H1 (cell line): ENCODE measurements at regions not wholly inside any gene's neighbourhood (a gene's known extent, or its start where the extent isn't known, plus 50 kb on each side); places are given as distances from the start of the nearest gene placed in this dataset.

Experiments
- CTCF ChIA-PET: fragments of 300-600 bp; sonication (Branson Sonifier 250); formaldehyde crosslinking; loops from one replicate; lab custom pipeline; 2021; ENCODE audit not compliant: partially characterized antibody; lab: Charles Lee
- POLR2A ChIA-PET: fragments of 300-600 bp; sonication (Branson Sonifier 250); formaldehyde crosslinking; loops from one replicate; lab custom pipeline; 2021; ENCODE audit warnings: inconsistent platforms; ENCODE audit not compliant: partially characterized antibody; lab: Charles Lee
- DNase-seq, 2 experiments: peaks; one replicate each; pipeline versions ENCODE4 v3.0.0 to v3.0.0-alpha.2; 2010 to 2022; ENCODE audit warnings: low spot score in 2 of 2, low read depth in 1 of 2, mixed read lengths in 1 of 2
- FAIRE-seq: peaks from 2 replicates; lab custom pipeline; 2011; peaks lifted over from hg19 to GRCh38; lab: Jason Lieb, UNC
- H2AFZ ChIP-seq: 2 replicates; pipeline ENCODE4 v1.8.1; 2012; ENCODE audit warnings: low read length, inconsistent platforms
- H2AK5ac ChIP-seq: 2 replicates; pipeline ENCODE4 v1.6.1; 2013; ENCODE audit warnings: low read depth, low read length
- H2BK120ac ChIP-seq: replicated peaks from 2 replicates; pipeline ENCODE3; 2013; ENCODE audit warnings: low read depth, low read length, inconsistent platforms
- H2BK12ac ChIP-seq: 2 replicates; pipeline ENCODE4 v1.6.1; 2013; ENCODE audit warnings: low read depth, low read length
- H2BK15ac ChIP-seq: 2 replicates; pipeline ENCODE4 v1.6.1; 2013; ENCODE audit warnings: low read length
- H2BK20ac ChIP-seq: 2 replicates; pipeline ENCODE4 v1.6.1; 2013; ENCODE audit warnings: low read length
- H2BK5ac ChIP-seq: 2 replicates; pipeline ENCODE4 v1.6.1; 2013; ENCODE audit warnings: low read depth, low read length
- H3K14ac ChIP-seq: 2 replicates; pipeline ENCODE4 v1.6.1; 2013; ENCODE audit warnings: inconsistent platforms; ENCODE audit not compliant: insufficient read length
- H3K18ac ChIP-seq: 2 replicates; pipeline ENCODE4 v1.6.1; 2013; ENCODE audit warnings: low read length; ENCODE audit errors: extremely low read depth
- H3K23ac ChIP-seq: 2 replicates; pipeline ENCODE4 v1.6.1; 2013; ENCODE audit warnings: inconsistent platforms; ENCODE audit not compliant: insufficient read length
- H3K23me2 ChIP-seq: 2 replicates; pipeline ENCODE4 v1.6.1; 2013; ENCODE audit warnings: low read depth, low read length
- H3K27ac ChIP-seq: 2 replicates; pipeline ENCODE4 v1.6.1; 2011; ENCODE audit warnings: low read depth, low read length, inconsistent platforms
- H3K27me3 ChIP-seq, 4 experiments: replicated peaks in 1 of 4; 1 replicate in 1 of 4; 2 replicates in 3 of 4; pipeline versions ENCODE4 v1.6.1 to v1.8.1; 2011 to 2013; ENCODE audit warnings: low read length in 3 of 4, mild to moderate bottlenecking in 3 of 4, inconsistent platforms in 2 of 4, mixed read lengths in 2 of 4, moderate library complexity in 1 of 4; ENCODE audit not compliant: control insufficient read depth in 3 of 4, insufficient read depth in 3 of 4; ENCODE audit errors: extremely low read depth in 1 of 4
- H3K36me3 ChIP-seq, 4 experiments: 2 replicates each; pipeline versions ENCODE4 v1.6.1 to v1.8.1; 2011 to 2013; ENCODE audit warnings: mild to moderate bottlenecking in 4 of 4, low read length in 3 of 4, moderate library complexity in 2 of 4, control low read depth in 1 of 4, inconsistent platforms in 1 of 4; ENCODE audit not compliant: insufficient read depth in 4 of 4, control insufficient read depth in 2 of 4
- H3K4ac ChIP-seq: replicated peaks from 2 replicates; pipeline ENCODE3; 2013; ENCODE audit warnings: low read length, low read depth, mixed read lengths, inconsistent platforms; ENCODE audit not compliant: insufficient read length
- H3K4me1 ChIP-seq, 4 experiments: replicated peaks in 1 of 4; 1 replicate in 1 of 4; 2 replicates in 3 of 4; pipeline versions ENCODE4 v1.6.1 to v1.8.1; 2011 to 2013; ENCODE audit warnings: low read length in 3 of 4, inconsistent platforms in 2 of 4, mixed read lengths in 1 of 4; ENCODE audit not compliant: insufficient read depth in 4 of 4, control insufficient read depth in 3 of 4
- H3K4me2 ChIP-seq, 2 experiments: 2 replicates each; pipeline versions ENCODE4 v1.6.1 to v1.8.1; 2011 to 2013; ENCODE audit warnings: low read depth in 2 of 2, low read length in 2 of 2, control low read depth in 1 of 2, inconsistent platforms in 1 of 2, mild to moderate bottlenecking in 1 of 2; ENCODE audit not compliant: insufficient read depth in 1 of 2
- H3K4me3 ChIP-seq, 4 experiments: fragments of 200-600, 300-600 bp in 1 of 4; sonication (generic), shearing (Covaris generic), sonication (Bioruptor Twin) in 1 of 4; 2 replicates each; pipeline versions ENCODE4 v1.5.1 to v1.8.1; 2011 to 2016; ENCODE audit warnings: low read length in 4 of 4, low read depth in 3 of 4, control low read depth in 2 of 4, inconsistent platforms in 2 of 4, mild to moderate bottlenecking in 2 of 4, mixed read lengths in 1 of 4, moderate library complexity in 1 of 4; ENCODE audit not compliant: insufficient read depth in 2 of 4; ENCODE audit errors: extremely low read depth in 1 of 4
- H3K56ac ChIP-seq: replicated peaks from 2 replicates; pipeline ENCODE3; 2013; ENCODE audit warnings: low read depth, mild to moderate bottlenecking, mixed read lengths, low read length, inconsistent platforms; ENCODE audit not compliant: insufficient read length
- H3K79me1 ChIP-seq: 2 replicates; pipeline ENCODE4 v1.6.1; 2013; ENCODE audit warnings: low read depth, low read length, control low read depth
- H3K79me2 ChIP-seq, 2 experiments: 2 replicates each; pipeline versions ENCODE4 v1.6.1 to v1.8.1; 2012 to 2013; ENCODE audit warnings: low read length in 2 of 2, mild to moderate bottlenecking in 2 of 2, inconsistent platforms in 1 of 2; ENCODE audit not compliant: insufficient read depth in 2 of 2, control insufficient read depth in 1 of 2
- H3K9ac ChIP-seq, 4 experiments: replicated peaks in 1 of 4; 1 replicate in 1 of 4; 2 replicates in 3 of 4; pipeline versions ENCODE4 v1.6.1 to v1.8.1; 2011 to 2013; ENCODE audit warnings: low read depth in 3 of 4, low read length in 3 of 4, control low read depth in 2 of 4, mild to moderate bottlenecking in 2 of 4, moderate library complexity in 2 of 4, inconsistent platforms in 1 of 4; ENCODE audit errors: extremely low read depth in 1 of 4
- H3K9me3 ChIP-seq, 2 experiments: 2 replicates each; pipeline versions ENCODE4 v1.6.1 to v1.8.1; 2012 to 2013; ENCODE audit warnings: mild to moderate bottlenecking in 2 of 2, moderate library complexity in 2 of 2, control low read depth in 1 of 2, inconsistent platforms in 1 of 2, low read depth in 1 of 2, low read length in 1 of 2, mixed read lengths in 1 of 2; ENCODE audit not compliant: insufficient read depth in 2 of 2
- H4K20me1 ChIP-seq, 2 experiments: replicated peaks in 1 of 2; 2 replicates each; pipeline versions ENCODE3 to v1.8.1; 2011 to 2013; ENCODE audit warnings: inconsistent platforms in 2 of 2, low read length in 2 of 2, mild to moderate bottlenecking in 1 of 2; ENCODE audit not compliant: insufficient read depth in 2 of 2, control insufficient read depth in 1 of 2
- H4K5ac ChIP-seq: 2 replicates; pipeline ENCODE4 v1.6.1; 2013; ENCODE audit warnings: low read length, low read depth, mixed read lengths, inconsistent platforms; ENCODE audit not compliant: insufficient read length
- H4K8ac ChIP-seq: 2 replicates; pipeline ENCODE4 v1.8.0; 2013; ENCODE audit warnings: mild to moderate bottlenecking, moderate library complexity, low read length, inconsistent platforms; ENCODE audit not compliant: insufficient read depth; ENCODE audit errors: extremely low read depth
- H4K91ac ChIP-seq: replicated peaks from 2 replicates; pipeline ENCODE3; 2013; ENCODE audit warnings: low read length, mixed read lengths, inconsistent platforms; ENCODE audit not compliant: insufficient read length
- ATF2 ChIP-seq: IDR thresholded peaks from 2 replicates; pipeline ENCODE4 v1.6.1; 2012; ENCODE audit warnings: low read length, inconsistent platforms
- CREB1 ChIP-seq: IDR thresholded peaks from 2 replicates; pipeline ENCODE4 v1.6.1; 2012; ENCODE audit warnings: inconsistent platforms
- EGR1 ChIP-seq: IDR thresholded peaks from 2 replicates; pipeline ENCODE4 v1.6.1; 2011; ENCODE audit warnings: low read depth, low read length, borderline replicate concordance
- SRF ChIP-seq: IDR thresholded peaks from 2 replicates; pipeline ENCODE4 v1.6.1; 2011; ENCODE audit warnings: mild to moderate bottlenecking, low read depth, low read length, moderate library complexity
- TCF12 ChIP-seq: IDR thresholded peaks from 2 replicates; pipeline ENCODE4 v1.6.1; 2011; ENCODE audit warnings: low read depth, mild to moderate bottlenecking, low read length
- WGBS, 2 experiments: shearing (Covaris generic) in 1 of 2; methylation state at CpG; one replicate each; pipeline versions ENCODE4 v1.1.6 to v1.1.7; 2013 to 2015; ENCODE audit warnings: low lambda C conversion rate in 2 of 2, mixed read lengths in 2 of 2, inconsistent platforms in 1 of 2, low coverage in 1 of 2, missing lambda C conversion rate in 1 of 2; ENCODE audit not compliant: insufficient replicate concordance in 2 of 2, insufficient coverage in 1 of 2, insufficient read length in 1 of 2; ENCODE audit errors: extremely low coverage in 1 of 2, missing lambda C conversion rate in 1 of 2; 5-methylcytosine and 5-hydroxymethylcytosine counted together

GRCh38 chr20:50403565-50404418 lies 106.4 kb upstream of the PTPN1 start:
- Histone ChIP-seq H3K23me2 (peaks cover 1% of the 10 kb centered on the region; the same call in 1 of the 2 replicates), H3K27ac (no peak overlapping the region), H3K4me3 (no peak overlapping the region), H3K27me3 (no peaks in the 10 kb centered on the region), H4K8ac (no peak overlapping the region), H3K14ac (no peak overlapping the region), H2BK120ac (no peak overlapping the region), H2AFZ (no peak overlapping the region), H4K91ac (no peak overlapping the region), H2BK5ac (no peak overlapping the region), H2AK5ac (no peak overlapping the region), H3K4ac (no peak overlapping the region), H2BK12ac (no peak overlapping the region), H2BK15ac (no peak overlapping the region), H3K9ac (no peak overlapping the region), H3K4me1 (no peaks in the 10 kb centered on the region), H4K5ac (no peak overlapping the region), H3K79me1 (no peaks in the 10 kb centered on the region), H3K4me2 (no peak overlapping the region), H4K20me1 (no peaks in the 10 kb centered on the region), H3K9me3 (no peaks in the 10 kb centered on the region), H3K36me3 (no peaks in the 10 kb centered on the region), H3K56ac (no peak overlapping the region), H2BK20ac (no peak overlapping the region), H3K18ac (no peak overlapping the region), H3K23ac (no peak overlapping the region), H3K79me2 (no peaks in the 10 kb centered on the region)
- 87% methylated on average over 13 of the region's 13 CpGs; no CpG with 5 or more reads in 1 of the 2 experiments for WGBS, 2 experiments
- no peak for DNase-seq
- ChIA-PET CTCF (interaction anchor here (1.1 to 2.4 kb wide), 6 partner anchors 13 to 142 kb away, joined by 3 to 15 read pairs (median 4); no protein-coding TSS in a partner anchor), POLR2A (interaction anchor here (0.5 kb wide), 1 partner anchor 112 kb away, joined by 4 read pairs; no protein-coding TSS in a partner anchor)
- no peak for TF ChIP-seq TCF12
- TF ChIP-seq ATF2, result no peak
- TF ChIP-seq CREB1, result no peak
- no peak for TF ChIP-seq SRF
- no peak for TF ChIP-seq EGR1
- no peak for FAIRE-seq
